GM18909 (cell line): ENCODE measurements at regions not wholly inside any gene's neighbourhood (a gene's known extent, or its start where the extent isn't known, plus 50 kb on each side); places are given as distances from the start of the nearest gene placed in this dataset.

Source experiments
- ATAC-seq: cut with Tn5 transposase; IDR thresholded peaks from one replicate; pipeline ENCODE4 v1.9.1; 2021; ENCODE audit warnings: mild to moderate bottlenecking; ENCODE audit not compliant: unreplicated experiment, poor library complexity

GRCh38 chr3:106157411-106157810 is 288.6 kb upstream of the CBLB start:
- no peak for ATAC-seq

GRCh38 chr3:106160396-106160795 is 291.6 kb upstream of the CBLB start:
- no peak for ATAC-seq

- no peak for ATAC-seq
Observed at GRCh38 chr3:106161246-106161645, 292.4 kb upstream of the CBLB start.

GRCh38 chr3:106167728-106168127 is 298.9 kb upstream of the CBLB start:
- ATAC-seq: peak; percentile 58

GRCh38 chr3:106168962-106169750 is 300.3 kb upstream of the CBLB start:
- no peak for ATAC-seq

GRCh38 chr3:106170636-106171035 is 301.8 kb upstream of the CBLB start:
- no peak for ATAC-seq

- no peak for ATAC-seq
Observed at GRCh38 chr3:106172101-106172500, 303.3 kb upstream of the CBLB start.

GRCh38 chr3:106172780-106173179 is 304.0 kb upstream of the CBLB start:
- peak; percentile 68 for ATAC-seq

- ATAC-seq: no peak
Observed at GRCh38 chr3:106175276-106175675, 306.5 kb upstream of the CBLB start.

GRCh38 chr3:106176734-106177133 is 307.9 kb upstream of the CBLB start:
- peak; percentile 87 for ATAC-seq

- no peak for ATAC-seq
Observed at GRCh38 chr3:106182950-106183511, 314.2 kb upstream of the CBLB start.

GRCh38 chr3:106183762-106184391 is 315.1 kb upstream of the CBLB start:
- ATAC-seq: no peak

GRCh38 chr3:106184540-106185457 is 316.0 kb upstream of the CBLB start:
- ATAC-seq: peak; percentile 94

GRCh38 chr3:106185949-106186348 is 317.1 kb upstream of the CBLB start:
- ATAC-seq: no peak

- ATAC-seq: no peak
Observed at GRCh38 chr3:106190296-106190695, 321.5 kb upstream of the CBLB start.

GRCh38 chr3:106191211-106191610 is 322.4 kb upstream of the CBLB start:
- no peak for ATAC-seq

- ATAC-seq: no peak
Observed at GRCh38 chr3:106191913-106192312, 323.1 kb upstream of the CBLB start.

GRCh38 chr3:106193876-106194275 is 325.1 kb upstream of the CBLB start:
- no peak for ATAC-seq

- ATAC-seq: no peak
Observed at GRCh38 chr3:106194726-106195125, 325.9 kb upstream of the CBLB start.

GRCh38 chr3:106197532-106198194 is 328.9 kb upstream of the CBLB start:
- no peak for ATAC-seq
